ENCODE measurements at regions not wholly inside any gene's neighbourhood (a gene's known extent, or its start where the extent isn't known, plus 50 kb on each side); places are given as distances from the start of the nearest gene placed in this dataset.

DNA sequence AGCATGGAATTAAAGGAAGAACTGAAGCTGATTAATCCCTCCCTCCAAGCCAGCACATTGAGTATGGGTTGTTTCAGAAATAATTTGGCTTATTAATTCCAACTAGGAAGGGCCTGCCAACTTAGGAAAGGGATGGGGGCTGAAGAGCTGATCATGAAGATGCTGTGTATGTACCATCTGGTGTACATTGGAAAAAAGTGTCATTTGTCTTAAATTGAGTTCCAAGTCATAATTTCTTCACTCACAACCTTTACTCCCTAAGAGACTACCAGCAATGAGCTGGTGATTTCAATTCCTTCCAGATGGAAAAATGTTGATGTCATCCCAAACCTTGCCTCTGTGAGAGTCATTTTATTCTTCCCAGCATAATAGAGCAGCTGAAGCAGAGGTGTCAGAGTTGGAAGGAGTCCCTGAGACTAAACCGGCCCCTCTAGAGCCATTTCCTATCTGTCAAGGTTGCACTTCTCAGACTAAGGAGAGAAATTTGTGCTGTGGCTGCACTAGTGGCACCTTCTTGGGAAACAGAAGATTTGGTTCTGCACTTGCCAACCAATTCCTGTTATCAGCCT lies 79.4 kb downstream of the GTPBP8 start:
- H3K27me3 ChIP-seq (ENCODE audit: insufficient read depth, low read depth, severe bottlenecking) = no peaks in the 10 kb centered on the region
- no peak overlapping the region for H3K4me3 ChIP-seq (ENCODE audit: low read depth, low read length)
- no peaks in the 10 kb centered on the region for H3K36me3 ChIP-seq
- no peak overlapping the region for H3K27ac ChIP-seq
- no peak for DNase-seq
- H3K9me3 ChIP-seq (ENCODE audit: severe bottlenecking) = no peaks in the 10 kb centered on the region
- TF ChIP-seq, protein P1, sequence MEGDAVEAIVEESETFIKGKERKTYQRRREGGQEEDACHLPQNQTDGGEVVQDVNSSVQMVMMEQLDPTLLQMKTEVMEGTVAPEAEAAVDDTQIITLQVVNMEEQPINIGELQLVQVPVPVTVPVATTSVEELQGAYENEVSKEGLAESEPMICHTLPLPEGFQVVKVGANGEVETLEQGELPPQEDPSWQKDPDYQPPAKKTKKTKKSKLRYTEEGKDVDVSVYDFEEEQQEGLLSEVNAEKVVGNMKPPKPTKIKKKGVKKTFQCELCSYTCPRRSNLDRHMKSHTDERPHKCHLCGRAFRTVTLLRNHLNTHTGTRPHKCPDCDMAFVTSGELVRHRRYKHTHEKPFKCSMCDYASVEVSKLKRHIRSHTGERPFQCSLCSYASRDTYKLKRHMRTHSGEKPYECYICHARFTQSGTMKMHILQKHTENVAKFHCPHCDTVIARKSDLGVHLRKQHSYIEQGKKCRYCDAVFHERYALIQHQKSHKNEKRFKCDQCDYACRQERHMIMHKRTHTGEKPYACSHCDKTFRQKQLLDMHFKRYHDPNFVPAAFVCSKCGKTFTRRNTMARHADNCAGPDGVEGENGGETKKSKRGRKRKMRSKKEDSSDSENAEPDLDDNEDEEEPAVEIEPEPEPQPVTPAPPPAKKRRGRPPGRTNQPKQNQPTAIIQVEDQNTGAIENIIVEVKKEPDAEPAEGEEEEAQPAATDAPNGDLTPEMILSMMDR (IDR thresholded peaks at IDR 0.05; ENCODE audit: low read depth, low read length) = no peak

DNA sequence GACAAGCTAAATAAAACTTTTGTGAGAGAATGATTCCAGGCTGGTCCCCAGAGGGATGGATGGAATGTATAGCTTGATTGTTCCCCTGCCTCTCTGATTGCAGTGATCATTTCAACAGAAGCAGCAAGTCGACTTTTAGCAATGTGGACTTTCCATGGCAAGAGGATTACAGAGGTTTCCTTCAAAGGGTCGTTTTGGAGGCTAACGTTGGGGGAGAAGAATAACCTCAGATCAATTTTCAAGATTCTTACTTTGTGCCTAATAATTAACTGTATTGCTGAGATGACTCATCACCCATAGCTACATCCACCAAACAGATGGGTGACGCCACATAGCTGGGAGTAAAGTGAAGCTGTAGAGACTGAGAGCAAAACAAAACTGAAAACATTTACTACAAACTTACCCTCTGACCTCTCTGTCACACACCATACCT lies 79.9 kb downstream of the GTPBP8 start:
- no peak for DNase-seq
- no peaks in the 10 kb centered on the region for H3K36me3 ChIP-seq
- H3K9me3 ChIP-seq (ENCODE audit: severe bottlenecking) = no peaks in the 10 kb centered on the region
- no peaks in the 10 kb centered on the region for H3K27me3 ChIP-seq (ENCODE audit: insufficient read depth, low read depth, severe bottlenecking)
- TF ChIP-seq, protein P1 (IDR thresholded peaks at IDR 0.05; ENCODE audit: low read depth, low read length) = no peak
- no peak overlapping the region for H3K4me3 ChIP-seq (ENCODE audit: low read depth, low read length)
- H3K27ac ChIP-seq = no peak overlapping the region

DNA sequence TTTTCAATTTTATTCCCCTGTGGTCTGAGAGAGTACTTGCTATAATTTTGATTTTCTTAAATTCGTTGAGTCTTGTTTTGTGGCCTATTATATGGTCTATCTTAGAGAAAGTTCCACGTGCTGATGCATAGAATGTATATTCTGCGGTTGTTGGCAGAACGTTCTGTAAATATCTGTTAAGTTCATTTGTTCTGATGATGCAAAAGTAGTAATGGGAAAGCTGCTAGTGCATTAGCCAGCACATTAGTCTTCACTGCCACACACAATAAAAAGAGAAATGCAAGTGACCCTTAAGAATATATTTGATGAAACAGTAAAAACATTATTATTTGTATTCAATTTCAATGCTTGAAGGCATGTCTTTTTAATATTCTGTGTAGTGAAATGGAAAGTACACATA lies 84.8 kb downstream of the GTPBP8 start:
- no peak overlapping the region for H3K27ac ChIP-seq
- H3K4me3 ChIP-seq (ENCODE audit: low read depth, low read length) = no peak overlapping the region
- no peaks in the 10 kb centered on the region for H3K27me3 ChIP-seq (ENCODE audit: insufficient read depth, low read depth, severe bottlenecking)
- DNase-seq = no peak
- H3K36me3 ChIP-seq = no peaks in the 10 kb centered on the region
- TF ChIP-seq, protein P1 (IDR thresholded peaks at IDR 0.05; ENCODE audit: low read depth, low read length) = no peak
- no peaks in the 10 kb centered on the region for H3K9me3 ChIP-seq (ENCODE audit: severe bottlenecking)

DNA sequence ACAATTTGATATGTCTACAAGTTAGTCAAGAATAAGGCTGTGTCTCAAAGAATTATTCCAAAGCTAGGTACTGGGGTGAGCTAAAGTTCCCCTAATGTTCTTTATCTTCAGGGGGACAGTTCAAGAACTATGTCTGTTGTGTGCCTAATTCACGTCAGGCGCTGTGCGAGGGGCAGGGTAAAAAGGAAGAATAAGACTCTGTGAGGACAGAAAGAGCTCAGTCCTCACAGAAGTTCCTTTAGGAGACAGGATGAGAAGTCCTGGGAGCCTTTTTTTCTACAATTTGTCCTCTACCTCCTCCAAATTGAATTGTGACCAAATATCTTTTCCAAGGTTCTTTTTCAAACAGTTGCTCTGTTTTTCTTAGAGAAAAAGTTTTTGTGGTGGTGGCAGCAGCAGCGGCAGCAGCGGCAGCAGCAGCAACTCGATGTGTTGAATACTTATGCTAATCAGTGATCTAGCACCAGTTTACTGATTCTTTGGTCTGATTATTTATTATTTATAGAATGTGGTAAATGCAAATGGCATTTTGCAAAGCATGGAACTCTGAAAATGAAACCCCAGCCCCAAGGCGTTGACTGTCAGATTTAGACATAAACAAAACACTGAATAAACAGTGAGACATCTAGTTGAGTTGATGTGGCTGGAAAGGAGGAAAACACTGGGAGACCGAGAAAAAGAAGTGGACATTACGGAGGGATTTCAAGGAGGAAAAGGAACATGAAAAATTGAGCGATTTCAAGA lies 88.6 kb downstream of the GTPBP8 start:
- H3K9me3 ChIP-seq (ENCODE audit: severe bottlenecking) = no peaks in the 10 kb centered on the region
- H3K4me3 ChIP-seq (ENCODE audit: low read depth, low read length) = no peak overlapping the region
- no peak overlapping the region for H3K27ac ChIP-seq

DNA sequence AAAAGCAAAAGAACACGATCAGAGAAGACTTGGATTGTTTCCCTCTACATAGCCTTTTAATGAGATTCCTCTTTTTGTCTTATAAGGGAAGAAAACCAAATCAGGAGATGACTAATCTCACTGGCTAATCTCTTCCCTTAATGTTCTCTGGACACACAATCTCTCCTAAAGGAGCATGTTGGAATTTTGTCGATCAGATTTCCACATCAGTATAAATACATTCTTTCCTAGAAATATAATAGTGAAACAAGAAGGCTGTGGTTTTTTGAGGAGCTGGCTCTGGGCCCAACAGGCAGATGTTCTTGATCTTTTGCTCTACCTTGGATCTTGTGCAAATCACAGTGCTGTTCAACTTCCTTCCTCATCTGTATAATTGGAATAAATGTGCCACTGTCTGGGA lies 94.0 kb downstream of the GTPBP8 start:
- Histone ChIP-seq H3K4me3 (ENCODE audit: low read depth, low read length) (no peak overlapping the region), H3K36me3 (no peaks in the 10 kb centered on the region), H3K9me3 (ENCODE audit: severe bottlenecking) (no peaks in the 10 kb centered on the region), H3K27me3 (ENCODE audit: insufficient read depth, low read depth, severe bottlenecking) (no peaks in the 10 kb centered on the region), H3K27ac (no peak overlapping the region)
- TF ChIP-seq, protein P1 (IDR thresholded peaks at IDR 0.05; ENCODE audit: low read depth, low read length) = no peak
- DNase-seq = no peak

More for the DNA sequence above, 88.6 kb downstream of the GTPBP8 start:
- no peak for DNase-seq
- Histone ChIP-seq H3K27me3 (ENCODE audit: insufficient read depth, low read depth, severe bottlenecking) (no peaks in the 10 kb centered on the region), H3K36me3 (no peaks in the 10 kb centered on the region)
- TF ChIP-seq, protein P1 (IDR thresholded peaks at IDR 0.05; ENCODE audit: low read depth, low read length) = no peak
